Amniotic epithelial cell (primary cell): ENCODE measurements at regions not wholly inside any gene's neighbourhood (a gene's known extent, or its start where the extent isn't known, plus 50 kb on each side); places are given as distances from the start of the nearest gene placed in this dataset.

Source experiments
- DNase-seq: peaks from one replicate; pipeline ENCODE4 v3.0.0-alpha.2; 2010; ENCODE audit warnings: low read depth

DNA sequence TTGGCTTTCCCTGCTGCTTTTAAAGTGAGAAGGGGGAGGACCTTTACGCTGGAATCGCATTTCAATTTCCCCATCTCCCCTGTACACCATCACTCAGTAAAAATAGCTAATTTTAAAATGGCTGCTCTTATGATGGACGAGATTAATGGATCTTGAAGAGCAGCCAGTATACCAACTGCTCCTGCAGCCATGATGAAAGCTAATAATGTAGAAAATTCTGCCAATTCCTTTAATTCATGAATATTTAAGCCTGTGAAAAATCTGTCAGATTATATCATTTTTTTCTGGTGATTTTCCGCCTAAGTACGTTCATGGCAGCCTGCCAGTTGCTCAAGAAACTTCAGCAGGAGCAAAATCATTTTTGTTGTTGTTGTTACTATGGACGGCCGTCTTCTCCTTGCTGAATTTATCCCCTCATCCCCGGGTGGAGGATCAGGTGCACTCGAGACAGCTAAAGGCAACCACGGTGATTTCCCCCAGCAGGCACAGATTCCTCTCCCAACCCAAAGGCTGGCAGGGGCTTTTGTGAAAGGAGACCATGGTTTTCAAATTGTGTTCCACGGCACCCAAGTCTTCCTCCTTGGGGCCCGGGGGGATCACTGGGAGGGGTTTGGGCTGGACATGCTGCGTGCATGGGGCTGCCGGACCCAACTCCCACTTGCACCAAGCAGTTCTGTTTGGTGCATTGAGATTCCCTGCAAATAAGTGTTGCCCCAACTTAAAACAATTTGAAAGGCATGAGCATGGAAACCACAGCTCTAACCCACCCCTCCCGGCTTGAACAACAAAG is 289.6 kb downstream of the UACA start:
- peak; percentile 41 for DNase-seq

DNA sequence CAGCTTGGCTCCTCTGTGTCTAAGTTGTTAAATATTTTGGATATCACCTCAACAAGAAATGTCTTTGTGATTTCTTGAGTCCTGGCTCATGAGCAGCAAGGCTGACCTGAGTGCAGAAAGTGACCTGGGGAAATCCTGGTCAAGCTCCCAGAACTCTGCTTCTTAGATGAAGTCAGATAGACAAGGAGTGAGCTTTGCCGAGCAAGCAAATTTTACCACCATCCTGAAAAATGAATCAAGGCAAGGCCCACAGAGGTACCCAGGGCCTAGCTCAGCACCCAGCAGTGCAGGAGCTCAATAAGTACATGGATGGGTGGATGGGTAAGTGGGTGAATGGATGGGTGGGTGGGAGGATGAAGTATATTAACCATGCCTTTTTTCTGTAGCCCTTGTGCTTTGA is 291.8 kb downstream of the UACA start:
- no peak for DNase-seq

DNA sequence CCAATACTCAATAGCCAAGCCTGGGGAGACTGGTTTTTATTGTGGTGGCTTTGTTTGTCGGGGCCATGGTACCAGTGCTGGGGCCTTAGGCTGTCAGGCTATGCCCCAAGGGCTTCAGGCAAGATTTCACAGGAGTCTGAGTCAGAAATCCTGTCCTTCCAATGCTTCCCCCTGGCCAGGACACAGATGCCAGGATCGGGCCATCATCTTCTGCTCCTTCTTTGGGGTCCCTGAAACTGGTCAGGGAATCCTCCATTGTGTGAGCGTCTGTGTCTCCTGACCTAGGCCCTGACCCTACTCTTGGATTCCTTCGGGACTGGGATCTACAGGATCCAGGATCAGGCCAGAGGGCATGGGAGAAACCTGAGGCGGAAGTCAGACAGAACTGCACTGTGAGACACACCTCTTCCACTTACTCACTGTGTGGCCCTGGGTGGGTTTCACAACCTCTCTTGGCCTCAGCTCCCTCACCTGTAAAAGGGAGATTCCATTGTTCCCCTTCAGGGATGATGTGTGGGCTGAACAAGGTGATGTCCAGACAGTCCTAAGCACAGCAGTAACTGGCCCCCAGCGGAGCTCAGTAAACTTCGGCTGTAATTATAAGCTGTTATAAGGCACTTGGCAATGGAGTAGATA is 292.7 kb downstream of the UACA start:
- DNase-seq: no peak

DNA sequence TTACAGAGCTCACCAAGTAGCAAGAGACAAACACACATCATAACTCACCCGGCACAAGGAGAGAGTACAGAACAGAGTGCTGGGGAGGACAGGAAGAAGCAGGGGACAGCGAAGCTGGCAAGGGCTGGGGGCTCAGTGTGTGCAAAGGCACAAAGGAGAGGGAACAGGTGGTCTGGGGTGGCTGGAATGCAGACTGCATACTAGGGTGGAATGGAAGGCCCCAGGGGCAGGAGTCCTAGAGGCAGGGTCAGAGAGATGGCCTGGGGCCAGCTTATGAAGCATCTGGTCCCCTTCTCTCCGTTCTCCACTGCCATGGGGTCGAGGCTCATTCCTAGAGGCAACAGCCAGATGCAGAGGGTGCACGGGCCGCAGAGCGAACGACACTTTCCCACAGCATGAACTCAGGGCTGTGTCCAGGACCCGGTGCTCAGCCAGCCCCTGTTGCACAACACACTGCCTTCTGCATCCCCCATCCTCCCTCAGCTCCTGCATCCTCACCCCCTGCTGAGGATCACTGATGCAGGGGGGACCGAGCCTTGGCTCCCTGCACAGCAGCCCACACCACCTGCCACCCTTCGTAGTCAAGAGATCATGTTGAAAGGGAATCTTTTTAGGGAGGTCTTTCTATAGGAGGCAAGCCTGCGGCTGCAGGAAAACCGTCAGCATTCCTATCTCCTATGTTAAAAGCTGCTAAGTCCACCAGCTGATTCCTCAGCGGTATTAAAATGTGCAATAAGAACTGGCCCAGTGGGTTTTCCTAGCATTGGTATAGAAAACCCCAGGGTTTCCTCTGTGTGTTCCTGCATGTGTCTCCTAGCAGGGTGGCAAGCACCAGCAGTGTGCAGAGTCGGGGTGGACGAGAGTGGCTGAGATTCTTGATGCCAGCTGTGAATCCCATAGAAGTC is 293.5 kb downstream of the UACA start:
- no peak for DNase-seq

DNA sequence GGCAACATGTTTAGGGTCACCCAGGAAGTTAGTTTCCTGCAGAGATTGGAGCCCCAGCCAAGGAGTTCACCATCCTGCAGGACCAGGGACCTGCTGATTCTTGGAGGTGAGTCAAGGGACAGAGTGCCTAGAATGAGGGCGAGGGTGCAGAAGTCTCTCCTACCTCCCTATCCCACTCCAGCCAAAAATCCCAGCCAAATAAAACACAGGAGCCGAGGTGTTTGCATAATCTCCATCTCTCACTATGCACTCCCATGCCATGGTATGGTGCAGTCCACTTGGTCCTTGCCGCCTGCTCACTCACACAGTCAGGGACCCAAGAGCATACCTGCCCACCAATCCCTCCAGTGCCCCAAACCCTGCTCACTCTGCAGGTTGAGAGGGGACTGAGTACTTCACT is 294.2 kb downstream of the UACA start:
- no peak for DNase-seq

DNA sequence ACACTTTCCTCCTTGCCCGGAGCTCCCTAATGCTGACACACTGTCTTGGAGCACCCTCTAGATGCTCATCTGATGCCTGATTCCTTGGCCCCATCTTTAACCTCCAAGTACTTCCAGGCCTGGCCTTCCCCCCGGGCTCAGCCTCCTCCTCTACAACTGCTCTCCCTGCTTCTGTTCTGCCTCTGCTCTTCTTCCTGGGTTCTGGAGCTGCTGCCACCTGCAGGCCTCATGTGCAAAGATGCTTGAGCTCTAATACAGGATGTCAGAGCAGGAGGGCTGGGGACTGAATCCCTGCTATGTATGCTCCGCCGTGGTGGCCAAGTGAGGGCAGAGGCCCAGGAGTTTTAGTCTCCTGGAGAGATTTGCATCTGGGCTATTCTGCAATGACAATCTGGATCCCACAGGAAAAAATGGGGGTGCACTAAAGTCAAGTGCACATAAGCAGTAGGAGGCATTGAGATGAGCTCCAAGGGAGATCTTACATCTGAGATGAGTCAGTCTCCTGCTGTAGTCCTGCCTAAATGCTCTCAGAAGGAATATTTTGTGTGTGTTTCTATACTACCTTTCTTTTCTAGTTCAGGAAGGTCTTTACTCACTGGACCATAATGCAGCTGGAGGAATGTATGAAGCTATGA is 296.3 kb downstream of the UACA start:
- peak; percentile 63 for DNase-seq

DNA sequence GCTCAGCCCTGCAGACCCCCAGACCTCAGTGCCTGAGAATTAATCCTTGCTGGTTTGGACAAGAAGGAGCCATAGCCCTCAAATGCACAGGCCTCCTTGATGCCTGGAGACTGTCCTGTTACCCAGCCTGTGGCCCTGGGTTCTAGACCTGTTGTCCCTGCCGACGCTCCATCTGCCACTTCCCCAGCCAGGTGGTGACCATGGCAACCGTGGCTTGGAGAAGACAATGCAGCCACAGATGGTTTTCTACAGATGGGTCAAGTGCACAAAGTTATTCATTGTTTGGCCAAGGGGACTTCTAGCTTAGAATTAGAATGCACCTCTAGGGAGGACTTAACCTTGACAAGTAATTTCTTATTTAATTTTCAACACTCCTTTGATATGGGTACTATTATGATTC is 297.1 kb downstream of the UACA start:
- no peak for DNase-seq

DNA sequence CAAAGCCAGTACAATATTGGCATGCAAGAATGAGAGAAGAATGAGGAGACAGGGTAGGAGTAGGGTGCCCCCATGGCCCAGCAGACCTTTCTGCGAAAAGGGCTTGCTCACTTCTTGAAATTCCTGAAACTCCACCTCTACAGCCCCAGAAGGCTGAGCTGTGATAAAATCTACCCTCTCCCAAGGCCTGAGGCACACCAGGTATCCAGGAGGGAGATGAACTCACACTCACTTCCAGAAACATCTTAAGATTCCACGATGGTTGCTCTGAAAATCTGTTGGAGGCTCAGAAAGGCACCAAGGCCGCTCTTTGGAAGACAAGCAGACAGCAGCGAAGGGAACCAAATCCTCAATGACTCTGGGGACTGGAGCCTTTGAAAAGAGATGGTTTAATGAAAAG is 297.5 kb downstream of the UACA start:
- no peak for DNase-seq

DNA sequence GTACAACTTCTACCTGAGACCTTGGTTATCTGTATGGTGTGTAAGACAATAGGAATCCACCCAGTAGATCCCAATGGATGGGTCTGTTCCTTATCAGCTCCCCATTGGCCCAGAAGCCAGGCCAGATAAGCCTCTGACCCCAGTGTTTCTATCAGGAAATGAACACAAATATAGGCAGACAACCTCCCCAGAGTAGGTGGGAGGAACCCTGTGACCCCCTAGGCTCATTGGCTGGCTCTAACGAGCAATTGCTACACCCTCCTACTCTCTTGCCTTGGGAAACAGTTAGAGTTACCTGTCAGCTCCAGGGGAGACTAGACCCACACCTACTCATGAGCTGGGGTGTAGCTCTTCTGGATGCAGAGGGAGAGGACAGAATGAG is 299.9 kb downstream of the UACA start:
- no peak for DNase-seq

DNA sequence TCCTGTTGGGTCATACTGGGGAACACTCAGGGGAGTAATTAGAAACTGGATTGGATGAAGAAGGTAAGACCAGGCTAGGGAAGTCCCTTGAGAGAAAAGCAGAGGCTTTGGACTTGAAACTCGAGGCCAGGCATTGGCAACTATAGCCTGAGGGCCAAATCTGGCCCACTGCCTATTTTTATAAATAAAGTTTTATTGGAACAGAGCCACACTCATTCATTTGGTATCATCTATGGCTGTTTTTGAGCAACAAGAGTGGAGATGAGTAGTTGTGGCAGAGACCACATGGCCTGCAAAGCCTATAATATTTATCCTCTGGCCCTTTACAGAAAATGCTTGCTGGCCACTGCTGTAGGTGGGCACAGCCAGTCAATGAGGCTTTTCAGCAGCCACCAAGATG is 301.4 kb downstream of the UACA start:
- DNase-seq: no peak

DNA sequence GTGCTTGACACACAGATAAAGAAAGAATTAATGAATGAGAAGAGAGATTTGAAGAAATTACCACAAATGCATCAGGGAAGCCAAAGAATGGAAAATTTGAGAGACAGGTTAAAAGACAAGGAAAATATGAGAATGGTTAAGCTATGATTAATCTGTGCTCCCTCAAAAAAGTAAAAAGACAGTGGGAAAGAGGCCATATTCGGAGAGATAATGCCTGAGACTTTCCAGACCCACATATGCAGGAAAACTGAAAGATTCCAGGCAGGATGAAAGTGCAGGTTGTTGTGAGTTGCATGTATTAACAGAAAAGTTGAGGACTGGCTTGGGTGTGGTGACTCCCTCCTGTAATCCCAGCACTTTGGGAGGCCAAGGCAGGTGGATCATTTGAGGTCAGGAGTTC is 302.3 kb downstream of the UACA start:
- DNase-seq: peak; percentile 72

DNA sequence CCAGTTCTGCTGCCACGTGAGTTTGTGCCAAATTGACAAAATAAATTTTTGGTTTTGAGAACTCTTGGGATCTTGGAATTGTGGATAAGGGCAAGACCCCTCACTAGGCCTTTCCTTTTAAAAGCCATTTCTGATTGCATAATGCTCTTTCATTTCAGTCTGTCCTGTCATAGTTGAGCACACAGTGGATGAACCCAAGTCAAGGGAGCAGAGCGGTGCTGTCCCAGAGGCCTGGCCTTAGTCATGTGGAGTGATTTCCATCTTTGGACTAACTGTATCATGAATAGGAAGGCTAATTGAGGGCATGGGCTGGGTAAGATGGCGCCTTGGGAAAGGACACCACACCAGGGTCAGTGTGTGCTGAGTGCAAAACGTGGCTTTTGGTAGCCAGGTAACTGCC is 304.0 kb downstream of the UACA start:
- no peak for DNase-seq

DNA sequence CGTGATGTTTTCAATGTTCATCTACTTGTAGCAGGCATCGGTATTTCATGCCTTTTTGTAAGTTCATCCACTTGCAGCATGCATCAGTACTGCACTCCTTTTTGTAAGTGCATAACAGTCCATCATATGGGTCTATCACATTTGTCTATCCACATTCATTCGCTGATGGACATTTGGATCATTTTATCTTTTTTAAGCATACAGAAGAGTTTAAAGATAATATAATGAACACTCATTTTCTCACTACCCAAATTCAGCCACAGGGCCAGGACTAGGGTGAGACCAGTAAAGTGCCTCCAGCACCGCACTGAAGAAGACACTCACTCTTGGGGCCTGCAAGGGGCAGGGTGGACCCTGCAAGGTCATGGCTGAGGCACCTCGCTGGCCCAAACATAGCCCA is 309.6 kb downstream of the UACA start:
- DNase-seq: no peak

DNA sequence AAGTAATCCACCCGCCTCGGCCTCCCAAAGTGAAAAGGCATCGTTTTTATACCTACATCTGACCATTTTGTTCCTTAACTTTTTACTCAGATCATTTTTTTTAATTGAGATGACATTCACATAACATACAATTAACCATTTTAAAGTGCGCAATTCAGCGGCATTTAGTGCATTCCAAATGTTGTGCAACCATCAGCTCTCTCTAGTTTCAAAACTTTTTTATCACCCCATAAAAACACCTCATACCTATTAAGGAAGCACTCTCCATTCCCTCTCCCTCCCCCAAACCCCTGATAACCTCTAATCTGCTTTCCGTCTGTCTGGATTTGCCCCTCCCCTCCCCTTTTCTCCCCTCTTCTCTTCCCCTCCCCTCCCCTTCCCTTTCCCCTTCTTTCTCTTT is 310.1 kb downstream of the UACA start:
- DNase-seq: no peak

DNA sequence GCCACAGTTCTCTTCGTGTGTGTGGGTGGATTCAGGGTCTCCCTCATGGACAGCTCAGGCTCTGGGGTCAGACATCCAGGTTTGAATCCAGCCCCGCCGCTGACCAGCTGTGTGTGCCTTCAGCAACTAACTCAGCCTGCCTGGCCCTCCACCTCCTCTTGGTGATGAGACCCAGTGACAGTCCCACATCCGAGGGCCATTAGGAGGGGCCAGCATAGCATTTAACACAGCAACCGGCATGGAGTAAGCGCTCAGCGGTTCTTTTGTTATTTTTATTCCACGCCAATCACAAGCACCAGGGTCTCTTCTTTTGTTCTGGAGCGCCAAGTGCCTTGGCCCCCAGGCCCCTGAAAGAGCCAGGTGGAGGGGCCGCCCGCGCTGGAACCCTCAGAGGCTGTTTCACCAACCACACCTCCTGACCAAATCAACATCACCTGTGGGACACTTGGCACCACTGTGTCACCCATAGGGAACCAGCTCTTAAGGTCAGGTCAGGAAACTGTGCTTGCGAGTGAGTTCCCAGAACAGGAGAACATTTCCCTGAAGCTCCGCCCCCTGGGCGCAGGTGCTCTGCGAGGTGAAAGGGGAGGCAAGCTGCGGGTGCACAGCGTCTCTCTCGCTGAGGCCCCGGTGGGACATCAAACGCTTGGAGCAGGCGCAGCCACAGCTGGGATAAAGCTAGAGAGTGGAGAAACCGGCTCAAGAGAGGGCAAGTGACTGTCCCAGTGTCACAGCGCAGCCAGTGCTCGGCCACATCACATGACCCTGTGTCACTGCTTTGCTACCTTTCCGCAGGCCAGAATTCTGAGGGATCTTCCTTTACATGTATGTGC is 311.3 kb downstream of the UACA start:
- no peak for DNase-seq

DNA sequence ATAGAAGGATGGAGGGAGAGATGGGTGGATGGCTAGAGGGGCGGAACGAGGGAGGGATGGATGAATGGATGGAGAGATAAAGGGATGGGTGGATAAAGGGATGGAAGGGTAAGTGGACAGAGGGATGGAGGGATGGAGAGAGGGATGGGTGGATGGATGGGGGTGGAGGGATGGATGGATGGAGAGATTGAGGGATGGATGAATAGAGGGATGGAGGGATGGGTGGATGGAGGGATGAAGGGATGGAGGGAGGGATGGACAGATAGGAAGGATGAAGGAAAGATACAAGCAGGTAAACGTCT is 313.3 kb downstream of the UACA start:
- no peak for DNase-seq

DNA sequence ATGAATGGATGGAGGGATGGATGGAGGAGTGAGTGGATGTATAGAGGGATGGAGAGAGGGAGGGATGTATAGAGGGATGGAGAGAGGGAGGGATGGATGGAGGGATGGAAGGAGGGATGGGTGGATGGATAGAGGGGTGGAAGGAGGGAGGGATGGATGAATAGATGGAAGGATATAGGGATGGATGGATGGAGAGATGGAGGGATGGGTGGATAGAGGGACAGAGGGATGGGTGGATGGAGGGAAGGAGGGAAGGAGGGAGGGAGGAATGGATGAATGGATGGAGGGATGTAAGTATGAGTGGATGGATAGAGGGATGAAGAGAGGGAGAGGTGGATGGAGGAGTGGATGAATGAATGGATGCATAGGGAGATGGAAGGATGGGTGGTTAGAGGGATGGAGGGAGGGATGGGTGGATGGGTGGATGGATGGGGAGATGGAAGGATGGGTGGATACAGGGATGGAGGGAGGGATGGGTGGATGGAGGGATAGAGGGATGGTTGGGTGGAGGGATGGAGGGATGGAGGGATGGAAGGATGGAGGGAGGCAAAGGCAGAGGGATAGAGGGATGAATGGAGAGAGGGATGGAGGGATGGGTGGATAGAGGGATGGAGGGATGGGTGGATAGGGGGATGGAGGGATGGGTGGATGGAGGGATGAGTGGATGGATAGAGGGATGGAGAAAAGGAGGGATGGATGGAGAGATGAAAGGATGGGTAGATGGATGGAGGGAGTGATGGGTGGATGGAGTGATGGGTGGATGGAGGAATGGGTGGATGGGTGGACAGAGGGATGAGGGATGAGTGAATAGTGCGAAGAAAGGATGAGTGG is 313.8 kb downstream of the UACA start:
- DNase-seq: no peak

DNA sequence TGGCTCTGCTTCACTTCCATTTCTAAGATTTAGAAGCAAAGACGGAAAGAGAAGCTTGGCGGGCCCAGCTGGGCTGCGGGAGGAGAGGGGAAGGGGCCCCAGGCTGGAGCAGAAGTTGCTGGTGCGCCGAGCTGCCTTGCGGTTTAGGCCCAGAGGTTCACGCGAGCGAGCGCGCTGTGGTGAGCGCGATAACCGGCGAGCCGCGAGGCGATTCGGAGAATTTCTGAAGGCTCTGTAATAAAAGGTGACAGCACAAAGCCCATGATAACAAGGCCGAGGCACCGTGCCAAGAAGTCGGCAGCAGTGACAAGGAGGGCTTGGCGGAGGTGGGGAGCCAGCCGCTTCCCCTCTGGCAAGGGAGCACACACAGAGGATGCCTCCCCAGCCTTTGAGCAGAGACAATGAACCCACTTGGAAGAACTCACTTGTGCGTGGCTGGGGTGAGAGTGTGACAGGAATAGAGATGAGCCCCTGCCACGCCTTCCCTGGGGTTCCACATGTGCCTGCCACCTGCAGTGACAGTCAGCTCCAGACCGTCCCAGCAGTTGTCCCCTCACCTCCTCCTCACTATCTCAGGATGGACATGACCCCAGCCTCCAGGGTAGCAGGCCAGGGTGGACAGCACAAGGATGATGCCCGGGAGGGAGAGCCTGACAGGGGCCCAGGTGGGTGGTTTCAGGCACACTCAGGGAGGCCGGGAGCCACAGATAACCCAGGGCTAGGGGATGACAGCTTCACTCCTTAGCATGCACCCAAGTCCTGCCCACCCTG is 315.2 kb downstream of the UACA start:
- DNase-seq: no peak

DNA sequence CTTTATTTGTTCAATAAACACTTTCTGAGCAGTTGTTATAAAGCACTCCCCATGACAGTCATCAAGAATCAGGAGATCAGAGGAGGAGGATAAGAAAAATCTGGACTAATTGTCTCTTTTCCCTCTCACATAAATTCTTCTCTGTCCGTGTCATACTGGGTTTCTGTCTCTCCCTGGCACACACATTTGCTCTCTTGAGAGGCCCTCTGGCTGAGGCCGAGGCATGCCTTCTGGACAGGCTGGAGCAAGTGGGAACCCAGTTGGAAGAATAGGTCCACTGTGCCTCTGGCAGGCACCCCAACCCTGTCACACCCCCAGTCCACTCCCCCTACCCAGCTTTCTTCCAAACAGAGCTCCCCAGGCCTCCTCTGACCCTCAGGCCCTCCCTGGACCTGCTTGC is 315.8 kb downstream of the UACA start:
- no peak for DNase-seq

DNA sequence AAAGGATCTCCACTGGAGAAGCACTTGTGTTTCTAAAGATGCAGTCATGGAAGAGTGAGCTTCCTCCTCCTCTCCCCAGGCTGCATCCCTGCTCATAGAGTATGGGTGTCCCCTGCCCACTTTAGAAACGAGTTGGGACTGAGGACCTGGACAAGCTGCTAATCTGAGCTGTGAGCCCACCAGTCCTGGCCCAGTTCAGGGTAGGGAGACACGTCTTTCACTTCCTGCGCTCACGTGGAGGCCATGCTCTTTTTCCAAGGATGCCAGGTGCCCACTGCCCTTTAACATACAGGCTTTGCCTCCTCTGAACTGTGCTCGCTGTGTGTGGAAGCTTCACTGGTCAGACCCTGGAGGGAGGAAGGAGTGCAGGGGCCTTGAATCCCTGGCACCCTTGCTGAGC is 316.3 kb downstream of the UACA start:
- no peak for DNase-seq
